Transverse colon (tissue), 4 donors: ENCODE measurements at regions not wholly inside any gene's neighbourhood (a gene's known extent, or its start where the extent isn't known, plus 50 kb on each side); places are given as distances from the start of the nearest gene placed in this dataset.

Source experiments
- DNase-seq: peaks from one replicate; pipeline ENCODE4 v3.0.0-alpha.2; 2019
- H3K27ac ChIP-seq, 4 donors: fragments of 200-600 bp; sonication (generic); 2 replicates each; pipeline ENCODE4 v1.5.1; 2016 to 2018; ENCODE audit warnings: inconsistent platforms in 4 of 4
- H3K27me3 ChIP-seq: fragments of 200-600 bp; sonication (generic); 2 replicates; pipeline ENCODE4 v1.5.1; 2017; ENCODE audit warnings: inconsistent platforms
- H3K36me3 ChIP-seq, 4 donors: fragments of 200-600 bp; sonication (generic); 2 replicates each; pipeline ENCODE4 v1.5.1; 2017 to 2019; ENCODE audit warnings: inconsistent platforms in 4 of 4
- H3K4me1 ChIP-seq, 4 donors: fragments of 200-600 bp; sonication (generic); 2 replicates each; pipeline ENCODE4 v1.5.1; 2017 to 2020; ENCODE audit warnings: inconsistent platforms in 4 of 4
- H3K4me3 ChIP-seq, 4 donors: fragments of 200-600 bp; sonication (generic); 1 replicate in 1 of 4; 2 replicates in 3 of 4; pipeline versions ENCODE4 v1.5.1 to v1.6.1; 2017 to 2019; ENCODE audit warnings: inconsistent platforms in 4 of 4
- H3K9me3 ChIP-seq, 2 donors: fragments of 200-600 bp; sonication (generic); 2 replicates each; pipeline ENCODE4 v1.5.1; 2017 to 2019; ENCODE audit warnings: inconsistent platforms in 2 of 2
- EP300 ChIP-seq: sonication (generic); formaldehyde crosslinking; IDR thresholded peaks from one replicate; pipeline ENCODE4 v1.6.1; 2017; ENCODE audit warnings: antibody characterized with exemption, low read depth
- POLR2A ChIP-seq: fragments of 450-650 bp; IDR thresholded peaks from one replicate; pipeline ENCODE4 v1.6.1; 2016; ENCODE audit warnings: antibody characterized with exemption, mild to moderate bottlenecking, moderate library complexity
- POLR2AphosphoS5 ChIP-seq, 3 donors: sonication (generic); formaldehyde crosslinking; IDR thresholded peaks; one replicate each; pipeline ENCODE4 v1.6.1; 2016; ENCODE audit warnings: antibody characterized with exemption in 3 of 3
- WGBS, 2 donors: methylation state at CpG; one replicate each; pipeline ENCODE4 v1.1.5; 2018; ENCODE audit warnings: low coverage in 1 of 2; 5-methylcytosine and 5-hydroxymethylcytosine counted together
- in situ Hi-C, 4 donors: fragments of 200-750 bp; cut with MboI; loops; one replicate each; pipeline versions ENCODE4 v1.15.0 to v1.15.1; 2017; ENCODE audit warnings: low sequenced_read_pairs in 3 of 4, low pct_ligation_motif_present in 1 of 4, low pct_unique_long_range_greater_than_20kb in 1 of 4
- intact Hi-C: fragments of 100-400 bp; cut with DNase I; formaldehyde crosslinking; loops from one replicate; pipeline ENCODE4 v1.15.1; 2023; ENCODE audit warnings: low total_unique reads
- TF ChIP-seq, protein P1 (sequence below), 5 experiments: fragments of 200-600 bp in 3 of 5; fragments of 450-650 bp in 2 of 5; sonication (generic) in 3 of 5; IDR thresholded peaks; 1 replicate in 2 of 5; 2 replicates in 3 of 5; pipeline ENCODE4 v1.5.1; 2016 to 2017; ENCODE audit warnings: antibody characterized with exemption in 5 of 5, inconsistent platforms in 3 of 5, mild to moderate bottlenecking in 2 of 5, moderate library complexity in 1 of 5

DNA sequence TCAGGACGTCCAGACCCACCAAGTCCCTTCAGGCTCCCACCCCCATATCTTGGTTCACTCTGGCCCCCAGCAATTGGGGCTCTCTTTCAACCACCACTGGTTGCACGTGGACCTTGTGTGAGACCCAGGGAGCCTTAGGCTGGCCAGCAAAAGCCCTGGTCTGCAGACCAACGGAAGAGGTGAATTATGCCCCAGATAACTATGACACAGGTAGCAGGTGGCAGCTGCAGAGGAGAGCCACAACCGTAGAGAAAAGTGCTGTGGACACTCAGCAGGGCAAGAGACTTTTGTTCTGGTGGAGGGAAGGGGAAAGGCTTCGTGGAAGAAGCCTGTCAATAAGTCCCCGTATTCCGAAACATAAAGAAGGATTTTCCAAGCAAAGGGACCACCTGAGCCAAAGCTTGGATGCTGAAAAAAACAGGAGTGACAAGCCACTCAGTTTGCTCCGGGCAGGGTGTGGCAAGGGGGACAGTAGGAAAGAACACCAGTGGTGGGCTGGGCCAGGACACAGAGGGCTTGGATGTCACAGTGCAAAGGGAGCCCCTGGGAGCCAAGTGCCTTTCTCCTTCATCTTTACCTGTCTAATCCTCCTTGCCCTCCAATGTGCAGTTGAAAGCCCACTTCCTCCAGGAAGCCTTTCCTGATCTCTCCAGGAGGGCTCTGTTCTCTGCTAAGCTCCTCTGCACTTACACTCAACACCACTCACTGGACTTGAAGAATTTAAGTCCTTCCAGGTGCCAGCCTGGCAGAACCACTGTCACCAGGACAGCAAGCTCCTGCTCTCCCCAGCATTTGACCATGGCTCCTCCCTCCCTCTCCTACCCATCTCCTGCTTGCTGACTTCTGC, 264.7 kb downstream of the BUD13 start:
- Histone ChIP-seq H3K27me3 (peaks cover 14% of the 10 kb centered on the region), H3K9me3 (no peaks in the 10 kb centered on the region), H3K27ac (no peak overlapping the region), H3K36me3 (no peaks in the 10 kb centered on the region), H3K4me3 (no peak overlapping the region), H3K4me1 (no peaks in the 10 kb centered on the region)
- no peak for DNase-seq
- intact Hi-C loops (loop anchor here (5.0 kb wide), 1 partner anchor 1301 kb away; no protein-coding TSS in a partner anchor), in situ Hi-C loops (no loop called here)
- 38 to 62% methylated on average over 2 to 8 of the region's 8 CpGs for WGBS, 2 donors
- TF ChIP-seq, protein P1, sequence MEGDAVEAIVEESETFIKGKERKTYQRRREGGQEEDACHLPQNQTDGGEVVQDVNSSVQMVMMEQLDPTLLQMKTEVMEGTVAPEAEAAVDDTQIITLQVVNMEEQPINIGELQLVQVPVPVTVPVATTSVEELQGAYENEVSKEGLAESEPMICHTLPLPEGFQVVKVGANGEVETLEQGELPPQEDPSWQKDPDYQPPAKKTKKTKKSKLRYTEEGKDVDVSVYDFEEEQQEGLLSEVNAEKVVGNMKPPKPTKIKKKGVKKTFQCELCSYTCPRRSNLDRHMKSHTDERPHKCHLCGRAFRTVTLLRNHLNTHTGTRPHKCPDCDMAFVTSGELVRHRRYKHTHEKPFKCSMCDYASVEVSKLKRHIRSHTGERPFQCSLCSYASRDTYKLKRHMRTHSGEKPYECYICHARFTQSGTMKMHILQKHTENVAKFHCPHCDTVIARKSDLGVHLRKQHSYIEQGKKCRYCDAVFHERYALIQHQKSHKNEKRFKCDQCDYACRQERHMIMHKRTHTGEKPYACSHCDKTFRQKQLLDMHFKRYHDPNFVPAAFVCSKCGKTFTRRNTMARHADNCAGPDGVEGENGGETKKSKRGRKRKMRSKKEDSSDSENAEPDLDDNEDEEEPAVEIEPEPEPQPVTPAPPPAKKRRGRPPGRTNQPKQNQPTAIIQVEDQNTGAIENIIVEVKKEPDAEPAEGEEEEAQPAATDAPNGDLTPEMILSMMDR (IDR thresholded peaks at IDR 0.05): no peak
- TF ChIP-seq EP300 (no peak), POLR2AphosphoS5 (IDR thresholded peaks at IDR 0.05) (no peak), POLR2A (no peak)

DNA sequence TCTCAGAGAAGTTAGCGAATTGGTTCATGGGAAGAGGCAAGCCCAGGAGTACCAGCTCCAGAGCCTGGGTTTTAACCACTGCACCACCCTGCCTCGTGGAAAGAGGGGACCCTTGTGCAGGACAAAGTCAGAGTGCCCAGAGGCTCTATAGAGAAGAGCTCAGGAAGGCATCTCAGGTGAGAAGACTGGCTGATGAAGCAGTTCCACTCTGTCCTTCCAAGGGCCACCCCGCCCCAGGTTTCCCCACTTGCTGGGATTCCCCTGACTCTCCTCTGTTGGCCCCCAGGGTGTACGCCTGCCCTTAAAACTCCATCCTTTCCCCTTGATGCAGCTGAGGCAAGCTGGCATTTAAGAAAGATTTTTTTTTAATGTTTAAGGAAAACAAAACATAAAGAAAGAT, 265.8 kb downstream of the BUD13 start:
- intact Hi-C loops: loop anchor here (5.0 kb wide), 1 partner anchor 1300 kb away; no protein-coding TSS in a partner anchor
- TF ChIP-seq EP300 (no peak), POLR2A (no peak), POLR2AphosphoS5 (IDR thresholded peaks at IDR 0.05) (no peak)
- TF ChIP-seq, protein P1 (IDR thresholded peaks at IDR 0.05): no peak
- no peak for DNase-seq
- H3K9me3 ChIP-seq: no peaks in the 10 kb centered on the region
- H3K36me3 ChIP-seq: no peaks in the 10 kb centered on the region
- no peaks in the 10 kb centered on the region for H3K4me1 ChIP-seq
- in situ Hi-C loops: no loop called here
- peaks cover 17% of the 10 kb centered on the region for H3K27me3 ChIP-seq
- H3K27ac ChIP-seq: no peak overlapping the region
- no peak overlapping the region for H3K4me3 ChIP-seq
- WGBS, 2 donors: 71% methylated on average over 4 of the region's 4 CpGs; no CpG with 5 or more reads in 1 of the 2 donors

DNA sequence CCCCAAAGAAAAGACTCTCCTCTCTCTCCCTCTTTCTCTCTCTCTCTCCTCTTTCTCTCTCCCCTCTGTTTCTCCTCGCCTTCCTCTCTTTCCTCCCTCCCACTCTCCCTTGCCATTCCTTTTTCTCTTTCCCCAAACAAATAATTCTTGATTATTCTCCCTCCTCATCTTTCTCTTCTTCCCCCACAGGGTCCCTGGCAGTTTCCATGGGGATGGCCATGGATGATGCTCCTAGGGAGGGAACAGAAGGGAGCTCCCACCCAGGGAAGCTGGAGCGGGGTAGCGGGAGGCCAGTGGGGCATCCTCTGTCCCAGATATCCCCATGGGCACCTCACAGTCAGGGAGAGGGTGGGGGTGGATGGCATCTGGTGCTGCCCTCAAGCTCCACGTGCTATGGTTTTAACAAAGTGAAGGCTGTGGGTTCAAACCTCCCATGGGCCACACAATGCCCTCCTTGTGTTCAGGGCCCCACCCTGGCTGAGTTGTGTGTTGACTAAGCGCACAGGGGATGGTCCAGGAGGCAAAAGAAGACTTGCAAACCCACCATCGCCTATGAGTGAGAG, 266.4 kb downstream of the BUD13 start:
- H3K4me1 ChIP-seq: no peaks in the 10 kb centered on the region
- in situ Hi-C loops (no loop called here), intact Hi-C loops (loop anchor here (5.0 kb wide), 1 partner anchor 1299 kb away; no protein-coding TSS in a partner anchor)
- H3K36me3 ChIP-seq: no peaks in the 10 kb centered on the region
- H3K27ac ChIP-seq: no peak overlapping the region
- peaks cover 18% of the 10 kb centered on the region for H3K27me3 ChIP-seq
- TF ChIP-seq POLR2A (no peak), EP300 (no peak)
- TF ChIP-seq, protein P1 (IDR thresholded peaks at IDR 0.05): no peak
- H3K9me3 ChIP-seq: no peaks in the 10 kb centered on the region
- 71 to 72% methylated on average over 2 to 6 of the region's 6 CpGs for WGBS, 2 donors
- DNase-seq: no peak
- H3K4me3 ChIP-seq: no peak overlapping the region

DNA sequence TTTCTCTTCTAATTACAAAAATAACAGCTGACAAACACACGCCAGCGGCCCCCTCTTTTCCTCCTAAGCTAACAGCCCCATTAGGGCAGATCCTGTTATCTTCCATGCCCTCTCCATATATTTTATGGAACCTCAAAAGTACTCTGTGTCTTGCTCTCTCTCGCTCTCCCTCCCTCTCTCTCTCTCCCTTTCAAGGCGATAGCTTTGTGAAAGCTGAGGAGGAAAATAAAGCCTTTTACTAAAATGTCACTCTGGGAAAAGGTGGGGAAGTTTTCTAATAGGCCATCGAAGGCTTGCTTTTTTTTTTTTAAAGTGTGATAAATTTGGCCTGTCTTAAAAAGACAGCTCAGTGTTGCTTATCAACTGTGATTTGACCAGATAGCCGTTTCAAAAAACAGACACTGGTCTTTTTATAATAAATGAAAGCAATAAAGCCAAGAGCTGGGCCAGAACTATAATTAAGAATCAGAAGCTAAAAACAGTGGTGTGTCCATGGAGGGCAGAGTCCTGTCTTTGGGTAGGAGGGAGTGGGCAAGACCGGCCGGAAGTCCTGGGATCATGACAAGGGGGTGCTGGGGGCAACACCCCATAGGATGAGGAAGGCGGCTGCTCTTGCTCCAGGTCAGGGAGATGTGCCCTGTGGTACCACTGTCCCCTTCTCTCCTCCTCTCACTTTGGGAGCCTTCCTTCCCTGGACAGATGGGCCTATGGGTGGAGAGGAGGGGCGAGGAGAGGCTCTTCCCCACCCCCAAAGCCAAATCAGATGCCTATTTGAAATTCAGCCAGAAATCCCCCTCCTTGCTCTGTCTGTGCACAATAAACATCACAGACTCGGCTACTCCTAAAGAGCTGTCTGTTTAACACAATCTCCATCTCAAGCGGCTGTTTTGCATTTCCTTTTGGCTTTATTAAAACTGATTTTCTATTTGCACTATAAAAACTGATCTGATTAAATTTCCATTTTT, 267.2 kb downstream of the BUD13 start:
- WGBS, 2 donors: 55 to 65% methylated on average over 8 to 12 of the region's 12 CpGs
- intact Hi-C loops (loop anchor here (2.0 to 5.0 kb wide), 2 partner anchors 51 to 1298 kb away; no protein-coding TSS in a partner anchor), in situ Hi-C loops (no loop called here)
- H3K27me3 ChIP-seq: peaks cover 25% of the 10 kb centered on the region
- DNase-seq: no peak
- TF ChIP-seq EP300: no peak
- TF ChIP-seq, protein P1 (IDR thresholded peaks at IDR 0.05): no peak
- TF ChIP-seq POLR2A: no peak
- TF ChIP-seq POLR2AphosphoS5 (IDR thresholded peaks at IDR 0.05): no peak
- no peaks in the 10 kb centered on the region for H3K9me3 ChIP-seq
- no peak overlapping the region for H3K27ac ChIP-seq
- H3K4me3 ChIP-seq: no peak overlapping the region
- no peaks in the 10 kb centered on the region for H3K4me1 ChIP-seq
- no peaks in the 10 kb centered on the region for H3K36me3 ChIP-seq
